Heart left ventricle (tissue), 13 donors: ENCODE measurements at regions not wholly inside any gene's neighbourhood (a gene's known extent, or its start where the extent isn't known, plus 50 kb on each side); places are given as distances from the start of the nearest gene placed in this dataset.

ENCODE experiments used
- POLR2A ChIP-seq, 2 donors: fragments of 450-650 bp; IDR thresholded peaks; one replicate each; pipeline ENCODE4 v1.6.1; 2017; ENCODE audit warnings: antibody characterized with exemption in 2 of 2, mild to moderate bottlenecking in 2 of 2, moderate library complexity in 2 of 2
- TF ChIP-seq, protein P1 (sequence below), 12 donors: fragments of 200-600 bp; sonication (generic) in 4 of 12; IDR thresholded peaks; one replicate each; pipeline versions ENCODE4 v1.5.0 to v1.8.0; 2018 to 2022; ENCODE audit warnings: antibody characterized with exemption in 12 of 12, mild to moderate bottlenecking in 5 of 12
- donor health status: ischemic (EF 13 %, LVEDD 7.1; RV severe dilation, severe dysfunction).
- donor health status: DM: no; HTN: yes; CAD: no.
- donor health status: DM: no; HTN: no; CAD: no.
- donor health status: ischemic (EF 25% LVEDD 6.9; RV normal size, moderate dysfunction).
- donor health status: ischemic (EF 25% LVEDD 5.7; RV mildly dilated, moderate dysfunction).
- donor health status: ischemic (EF 35%, LVEDD 5.7; RV mildly dilated, moderate dysfunction).
- donor health status: nonischemic (EF 11% LVEDD 7.7; RV severe dilation, severe dysfunction).
- donor health status: DM: yes; HTN: yes; CAD: no.
- donor health status: PGD.
- donor health status: ischemic (EF 29% LVEDD 5.4; RV normal size, mild dysfunction).
- donor health status: nonischemic (EF 23%, LVEDD 6.1; RV moderate dilation, normal function).

- TF ChIP-seq POLR2A (IDR thresholded peaks at IDR 0.05): no peak
- TF ChIP-seq, protein P1, sequence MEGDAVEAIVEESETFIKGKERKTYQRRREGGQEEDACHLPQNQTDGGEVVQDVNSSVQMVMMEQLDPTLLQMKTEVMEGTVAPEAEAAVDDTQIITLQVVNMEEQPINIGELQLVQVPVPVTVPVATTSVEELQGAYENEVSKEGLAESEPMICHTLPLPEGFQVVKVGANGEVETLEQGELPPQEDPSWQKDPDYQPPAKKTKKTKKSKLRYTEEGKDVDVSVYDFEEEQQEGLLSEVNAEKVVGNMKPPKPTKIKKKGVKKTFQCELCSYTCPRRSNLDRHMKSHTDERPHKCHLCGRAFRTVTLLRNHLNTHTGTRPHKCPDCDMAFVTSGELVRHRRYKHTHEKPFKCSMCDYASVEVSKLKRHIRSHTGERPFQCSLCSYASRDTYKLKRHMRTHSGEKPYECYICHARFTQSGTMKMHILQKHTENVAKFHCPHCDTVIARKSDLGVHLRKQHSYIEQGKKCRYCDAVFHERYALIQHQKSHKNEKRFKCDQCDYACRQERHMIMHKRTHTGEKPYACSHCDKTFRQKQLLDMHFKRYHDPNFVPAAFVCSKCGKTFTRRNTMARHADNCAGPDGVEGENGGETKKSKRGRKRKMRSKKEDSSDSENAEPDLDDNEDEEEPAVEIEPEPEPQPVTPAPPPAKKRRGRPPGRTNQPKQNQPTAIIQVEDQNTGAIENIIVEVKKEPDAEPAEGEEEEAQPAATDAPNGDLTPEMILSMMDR (IDR thresholded peaks at IDR 0.05): no peak
These were observed 437.8 kb downstream of the GRXCR1 start for GRCh38 chr4:43330288-43330687.
